ENCODE measurements at regions not wholly inside any gene's neighbourhood (a gene's known extent, or its start where the extent isn't known, plus 50 kb on each side); places are given as distances from the start of the nearest gene placed in this dataset.

GRCh38 chr10:51006686-51007085 lies 67.6 kb upstream of the PRKG1 start:
- Histone ChIP-seq H3K9me1 (ENCODE audit: control insufficient read depth, insufficient read depth, low read length) (no peaks in the 10 kb centered on the region), H3K4me2 (ENCODE audit: insufficient read depth, low read length) (no peak overlapping the region), H3K27ac (ENCODE audit: extremely low read depth, low read depth, low read length) (no peak overlapping the region), H3K4me3 (no peak overlapping the region), H4K20me1 (replicated peaks; ENCODE audit: control insufficient read depth, insufficient read depth, low read length) (no peaks in the 10 kb centered on the region), H2AFZ (ENCODE audit: low read depth, low read length) (no peak overlapping the region), H3K9me3 (replicated peaks; ENCODE audit: control insufficient read depth, insufficient read depth, low read depth, low read length) (no peaks in the 10 kb centered on the region), H3K79me2 (ENCODE audit: control insufficient read depth, insufficient read depth, low read length) (no peaks in the 10 kb centered on the region), H3K9ac (ENCODE audit: insufficient read depth in 1 of 2, low read depth in 2 of 2, low read length in 2 of 2) (no peak overlapping the region), H3K4me1 (replicated peaks in 1 of 2; ENCODE audit: control insufficient read depth in 2 of 2, insufficient read depth in 2 of 2, low read length in 2 of 2) (no peaks in the 10 kb centered on the region), H3K36me3 (ENCODE audit: control insufficient read depth, insufficient read depth, low read length) (no peaks in the 10 kb centered on the region), H3K27me3 (ENCODE audit: control insufficient read depth in 2 of 2, insufficient read depth in 2 of 2, low read length in 2 of 2) (no peaks in the 10 kb centered on the region)
- no TSS peak for BruUV-seq (replicated peaks)
- DNase-seq (ENCODE audit: extremely low read depth in 1 of 4, low spot score in 3 of 4) (no peak), ATAC-seq (no peak), FAIRE-seq (no peak)
- ChIA-PET POLR2A (no interaction called here), CTCF (ENCODE audit: low intra/inter-chr PET ratio) (no interaction called here)
- no peak for TF ChIP-seq MLX (CRISPR knock-in tag; conservative IDR thresholded peaks at IDR 0.05)
- in situ Hi-C loops (cut with MboI), result loop anchor here (25.0 kb wide), 1 partner anchor 1206 kb away; no protein-coding TSS in a partner anchor
- WGBS (ENCODE audit: insufficient coverage, low coverage, missing lambda C conversion rate), result 0% methylated on average over 4 of the region's 5 CpGs
- intact Hi-C loops (cut with micrococcal nuclease), result loop anchor here (10.0 kb wide), 2 partner anchors 958 to 1778 kb away; no protein-coding TSS in a partner anchor

- Histone ChIP-seq H3K9ac (ENCODE audit: insufficient read depth in 1 of 2, low read depth in 2 of 2, low read length in 2 of 2) (no peak overlapping the region), H2AFZ (ENCODE audit: low read depth, low read length) (no peak overlapping the region), H3K9me1 (ENCODE audit: control insufficient read depth, insufficient read depth, low read length) (no peaks in the 10 kb centered on the region), H3K4me3 (no peak overlapping the region), H4K20me1 (replicated peaks; ENCODE audit: control insufficient read depth, insufficient read depth, low read length) (no peaks in the 10 kb centered on the region), H3K4me1 (replicated peaks in 1 of 2; ENCODE audit: control insufficient read depth in 2 of 2, insufficient read depth in 2 of 2, low read length in 2 of 2) (no peaks in the 10 kb centered on the region), H3K27ac (ENCODE audit: extremely low read depth, low read depth, low read length) (no peak overlapping the region), H3K79me2 (ENCODE audit: control insufficient read depth, insufficient read depth, low read length) (no peaks in the 10 kb centered on the region), H3K36me3 (ENCODE audit: control insufficient read depth, insufficient read depth, low read length) (no peaks in the 10 kb centered on the region), H3K9me3 (replicated peaks; ENCODE audit: control insufficient read depth, insufficient read depth, low read depth, low read length) (no peaks in the 10 kb centered on the region), H3K27me3 (ENCODE audit: control insufficient read depth in 2 of 2, insufficient read depth in 2 of 2, low read length in 2 of 2) (no peaks in the 10 kb centered on the region), H3K4me2 (ENCODE audit: insufficient read depth, low read length) (no peak overlapping the region)
- in situ Hi-C loops (cut with MboI) (loop anchor here (25.0 kb wide), 1 partner anchor 1205 kb away; no protein-coding TSS in a partner anchor), intact Hi-C loops (cut with micrococcal nuclease) (loop anchor here (10.0 kb wide), 2 partner anchors 957 to 1777 kb away; no protein-coding TSS in a partner anchor)
- ChIA-PET CTCF (ENCODE audit: low intra/inter-chr PET ratio) (no interaction called here), POLR2A (interaction anchor here (0.5 kb wide), 1 partner anchor 36 kb away, joined by 3 read pairs; no protein-coding TSS in a partner anchor)
- no TSS peak for BruUV-seq (replicated peaks)
- no peak for FAIRE-seq
- ATAC-seq, result no peak
- no peak for DNase-seq (ENCODE audit: extremely low read depth in 1 of 4, low spot score in 3 of 4)
- WGBS (ENCODE audit: insufficient coverage, low coverage, missing lambda C conversion rate), result 0% methylated on average over 2 of the region's 2 CpGs
- TF ChIP-seq SIN3B (IDR thresholded peaks at IDR 0.05; ENCODE audit: low read depth), result no peak
- TF ChIP-seq PHF20 (IDR thresholded peaks at IDR 0.05; ENCODE audit: partially characterized antibody), result no peak
- no peak for TF ChIP-seq CHCHD3 (CRISPR knock-in tag; IDR thresholded peaks at IDR 0.05)
- TF ChIP-seq PREB (CRISPR knock-in tag; IDR thresholded peaks at IDR 0.05), result no peak
- TF ChIP-seq RAD51 (IDR thresholded peaks at IDR 0.05; ENCODE audit: borderline replicate concordance, low read depth), result no peak
- no peak for TF ChIP-seq NR2C1 (IDR thresholded peaks at IDR 0.05)
- no peak for TF ChIP-seq NR2C1 (tag; IDR thresholded peaks at IDR 0.05)
- TF ChIP-seq CBX2 (IDR thresholded peaks at IDR 0.05; ENCODE audit: insufficient read depth, low read length, poor library complexity, severe bottlenecking), result no peak
- TF ChIP-seq E2F5 (CRISPR knock-in tag; IDR thresholded peaks at IDR 0.05), result no peak
- TF ChIP-seq RBM15 (IDR thresholded peaks at IDR 0.05; ENCODE audit: insufficient read depth, low read length), result no peak
- TF ChIP-seq MYBL2 (IDR thresholded peaks at IDR 0.05; ENCODE audit: low read depth), result no peak
- no peak for TF ChIP-seq MYBL2 (CRISPR knock-in tag; IDR thresholded peaks at IDR 0.05; ENCODE audit: borderline replicate concordance)
- TF ChIP-seq ESRRA (IDR thresholded peaks at IDR 0.05; ENCODE audit: borderline replicate concordance, low read depth), result no peak
- no peak for TF ChIP-seq MCM5 (IDR thresholded peaks at IDR 0.05; ENCODE audit: low read depth)
Measured at GRCh38 chr10:51007781-51008180, 66.5 kb upstream of the PRKG1 start.
